ENCODE measurements at regions not wholly inside any gene's neighbourhood (a gene's known extent, or its start where the extent isn't known, plus 50 kb on each side); places are given as distances from the start of the nearest gene placed in this dataset.
"Not testable (repeated sequence)": the region's sequence is repeated elsewhere in the genome, so short reads cannot be mapped to it uniquely, and the experiment has no call there.

DNA sequence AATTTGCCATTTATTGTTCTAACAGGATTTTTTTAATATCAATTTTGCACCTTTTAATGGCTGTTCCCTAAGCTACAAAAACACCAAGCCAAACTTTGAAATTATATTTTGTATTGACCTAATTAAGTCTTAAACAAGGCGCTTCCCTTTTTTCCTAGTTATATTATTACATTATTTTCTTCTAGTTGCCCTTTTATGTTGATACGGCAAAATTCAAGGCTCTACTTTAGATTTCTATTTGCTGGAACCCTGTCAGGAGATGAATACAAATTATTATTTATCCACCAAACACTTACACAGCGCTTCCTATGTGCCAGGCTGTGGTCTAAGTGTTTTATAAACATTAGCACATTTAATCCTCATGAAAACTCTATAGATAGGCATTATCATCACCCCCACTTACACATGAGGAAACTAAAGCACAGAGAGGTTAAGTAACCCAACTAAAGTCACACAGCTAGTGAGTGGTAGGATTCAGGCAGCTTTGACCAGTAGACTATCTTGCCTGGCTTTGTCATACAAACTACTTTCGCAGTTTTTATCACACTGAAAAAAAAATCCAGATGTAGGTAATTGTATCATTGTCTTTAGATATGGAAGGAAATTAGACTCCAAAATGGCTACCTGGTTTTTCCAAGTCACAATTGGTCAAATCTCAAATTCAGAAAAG lies 456.5 kb downstream of the STK39 start:
- no peak for DNase-seq

DNA sequence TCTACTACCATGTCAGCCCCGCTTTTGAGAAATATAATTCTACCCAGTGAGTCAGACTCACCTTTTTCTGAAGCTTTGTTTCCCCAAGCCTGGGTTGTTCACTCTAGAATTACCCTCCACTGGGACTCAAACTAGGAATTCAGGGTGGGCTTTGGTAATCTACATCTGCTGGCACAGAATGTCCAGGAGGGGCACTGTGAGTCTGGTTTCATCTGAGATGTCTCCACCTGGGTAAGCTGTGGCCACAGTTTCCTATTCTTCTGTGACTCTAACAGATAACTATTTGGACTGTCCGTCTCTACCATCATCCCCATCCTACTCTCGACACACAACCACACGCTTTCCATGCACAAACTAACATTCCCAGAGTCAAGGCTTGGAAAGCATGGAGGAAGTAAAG lies 457.2 kb downstream of the STK39 start:
- no peak for DNase-seq

DNA sequence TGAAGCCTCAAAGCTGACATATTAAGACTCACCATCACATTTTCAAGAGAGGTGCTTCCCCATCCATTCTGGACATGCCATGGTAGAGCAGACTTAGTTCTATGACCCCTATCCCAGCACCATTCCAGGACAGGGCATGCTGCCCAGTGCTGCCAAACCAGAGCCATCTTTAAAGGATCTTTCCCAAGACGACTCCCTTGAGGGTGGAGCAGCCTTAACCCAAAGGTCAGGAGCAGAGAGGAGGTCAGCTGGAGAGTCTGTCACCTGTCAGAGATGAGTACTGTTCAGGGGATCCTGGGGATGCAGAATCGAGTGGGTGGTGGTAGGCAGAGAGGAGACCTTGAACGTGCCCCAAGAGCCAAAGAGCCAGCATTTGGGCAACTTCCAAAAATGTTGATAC lies 459.8 kb downstream of the STK39 start:
- DNase-seq = no peak

DNA sequence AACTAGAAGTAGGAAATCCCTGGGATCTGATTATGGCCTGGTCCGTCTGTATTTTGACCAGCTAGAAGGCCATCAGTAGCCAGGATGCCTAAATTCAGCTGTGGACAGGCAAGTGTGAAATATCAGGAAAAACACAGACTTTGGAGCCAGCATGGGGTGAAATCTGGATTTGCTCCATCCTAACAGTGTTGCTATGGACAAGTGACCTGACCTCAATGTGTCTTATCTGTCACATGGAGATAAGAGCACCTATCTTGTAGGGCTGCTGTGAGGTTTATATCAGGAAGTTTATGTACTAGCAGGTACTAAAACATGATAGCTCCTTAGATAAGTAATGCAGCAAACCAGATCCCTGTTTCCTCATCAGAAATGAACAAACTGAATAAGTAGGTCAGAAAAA lies 460.4 kb downstream of the STK39 start:
- no peak for DNase-seq

DNA sequence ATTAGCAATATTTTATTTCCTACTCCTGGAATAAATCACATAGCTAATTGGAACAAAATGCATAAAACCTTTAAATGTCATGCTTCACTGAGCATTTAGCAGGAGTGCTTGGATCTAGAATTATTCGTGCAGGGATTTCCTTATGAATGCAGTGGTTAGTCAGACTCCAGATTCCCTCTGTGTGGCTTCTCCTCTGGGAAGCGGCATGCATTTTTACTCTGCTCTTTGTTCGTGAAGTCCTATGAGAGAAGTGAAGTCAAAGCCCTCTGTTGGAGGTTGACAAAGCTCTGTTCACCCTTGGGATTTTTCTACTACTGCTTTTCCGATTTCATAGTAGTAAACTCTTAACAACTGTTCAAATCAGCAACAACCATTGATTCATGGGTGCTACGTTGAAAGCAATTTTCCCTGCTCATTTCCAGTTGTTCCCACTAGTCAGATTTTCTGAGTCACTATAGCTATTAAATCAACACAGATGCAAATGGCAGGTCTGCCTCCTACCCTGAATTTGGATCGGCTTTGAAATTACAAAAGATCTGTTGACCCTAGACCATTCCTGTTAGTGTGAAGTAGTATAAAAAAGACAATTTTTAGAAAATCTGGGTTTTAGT lies 461.7 kb downstream of the STK39 start:
- DNase-seq = no peak

DNA sequence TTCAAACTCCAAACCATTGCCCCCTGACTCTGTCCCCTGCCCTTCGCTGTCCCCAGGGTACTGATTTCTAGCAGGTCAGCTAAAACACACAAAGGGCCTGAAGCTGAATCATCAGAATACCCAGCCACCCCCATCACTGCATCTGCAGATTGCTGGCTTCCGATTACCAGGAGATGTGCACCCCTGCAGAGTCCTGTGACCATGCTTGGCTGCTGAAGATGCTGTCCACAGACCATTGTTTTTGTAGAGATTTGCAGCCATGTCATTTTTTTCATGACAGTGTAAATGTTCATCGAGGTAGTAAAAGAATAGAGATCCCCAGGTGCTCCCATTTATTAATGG lies 463.3 kb downstream of the STK39 start:
- DNase-seq = no peak

DNA sequence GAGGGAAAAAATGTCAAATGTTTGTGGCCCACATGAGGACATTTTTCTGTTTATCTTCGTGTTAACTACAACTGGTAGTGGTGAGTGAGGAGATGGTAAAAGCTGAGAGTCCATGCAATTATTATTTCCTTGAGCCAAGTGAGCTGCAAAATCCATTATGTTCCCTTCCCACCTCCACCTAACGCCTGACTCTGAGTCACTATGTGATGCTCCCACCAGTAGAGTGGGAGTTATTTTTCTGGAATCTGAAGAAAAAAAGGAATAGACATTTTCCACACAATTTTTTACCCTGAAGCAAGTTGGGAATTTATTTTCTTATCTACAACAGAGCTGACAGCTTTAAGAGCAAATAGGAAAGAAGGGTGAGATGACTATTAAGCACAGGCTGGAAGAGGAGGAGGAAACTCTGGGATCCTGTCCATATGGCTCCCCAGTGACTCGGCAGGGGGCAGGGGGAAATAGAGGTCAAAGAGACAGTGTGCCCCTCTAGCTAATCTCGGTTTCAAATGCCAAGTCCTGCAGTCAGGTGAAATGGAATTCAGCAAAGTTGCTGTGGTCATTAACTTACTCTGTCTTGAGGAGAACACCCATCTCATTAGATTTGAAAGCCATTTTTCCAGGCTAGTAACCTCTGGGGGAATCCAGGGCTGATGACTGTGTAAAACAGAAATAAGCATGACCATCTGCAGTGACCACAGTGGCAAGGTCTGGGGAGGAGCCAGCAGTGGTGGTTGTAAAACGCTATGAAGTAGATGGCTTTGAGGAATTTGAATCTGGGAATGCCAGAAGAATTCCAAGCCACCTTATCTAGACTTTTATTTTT lies 463.9 kb downstream of the STK39 start:
- DNase-seq = no peak

DNA sequence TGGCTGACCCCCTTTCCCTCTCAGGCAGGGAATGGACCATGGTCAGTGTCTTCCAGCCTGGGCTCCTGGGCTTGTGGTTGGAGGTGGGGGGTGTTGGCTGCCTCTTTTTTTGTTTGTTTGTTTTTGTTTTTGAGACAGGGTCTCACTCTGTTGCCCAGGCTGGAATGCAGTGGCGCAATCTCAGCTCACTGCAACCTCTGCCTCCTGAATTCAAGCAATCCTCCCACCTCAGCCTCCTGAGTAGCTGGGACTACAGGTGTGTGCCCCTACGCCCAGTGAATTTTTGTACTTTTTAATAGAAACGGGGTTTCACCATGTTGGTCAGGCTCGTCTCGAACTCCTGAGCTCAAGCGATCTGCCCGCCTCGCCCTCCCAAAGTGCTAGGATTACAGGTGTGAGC lies 465.8 kb downstream of the STK39 start:
- DNase-seq = not testable (repeated sequence)

DNA sequence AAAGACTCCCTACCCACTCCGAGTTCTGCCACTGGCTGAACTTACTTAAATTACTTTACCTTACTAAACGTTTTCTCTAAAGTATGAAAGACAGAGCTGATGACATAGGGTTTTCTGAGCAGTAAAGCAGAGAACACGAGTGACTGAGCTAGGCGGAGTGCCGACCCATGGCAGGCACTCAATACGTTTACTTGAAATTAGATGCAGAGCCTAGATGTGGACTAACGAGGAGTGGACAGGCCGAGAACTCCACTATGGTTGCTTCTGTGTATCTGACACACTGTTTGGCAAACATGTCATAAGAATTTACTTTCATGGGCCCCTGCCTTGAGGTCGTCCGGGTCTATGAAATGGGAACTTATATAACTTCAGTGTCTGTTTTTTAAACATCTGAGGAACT lies 471.0 kb downstream of the STK39 start:
- DNase-seq = no peak

DNA sequence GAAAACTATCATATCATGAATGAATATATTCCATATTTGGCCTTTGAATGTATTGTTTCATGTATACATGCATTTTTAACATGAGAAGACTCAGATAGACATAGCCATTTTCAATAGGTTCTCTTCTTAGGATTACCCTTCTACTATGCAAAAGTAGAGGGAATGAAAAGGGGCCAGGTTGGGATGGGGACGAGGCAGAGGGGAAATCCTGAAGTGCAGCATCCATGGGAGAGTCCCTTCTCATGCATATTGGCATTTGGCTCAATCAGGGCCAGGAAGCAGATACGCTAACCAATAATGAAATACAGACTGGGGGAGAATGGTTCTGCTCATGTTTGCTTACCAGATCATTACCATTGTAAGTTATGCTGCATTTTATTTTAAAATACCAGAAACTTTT lies 475.8 kb downstream of the STK39 start:
- DNase-seq = no peak

DNA sequence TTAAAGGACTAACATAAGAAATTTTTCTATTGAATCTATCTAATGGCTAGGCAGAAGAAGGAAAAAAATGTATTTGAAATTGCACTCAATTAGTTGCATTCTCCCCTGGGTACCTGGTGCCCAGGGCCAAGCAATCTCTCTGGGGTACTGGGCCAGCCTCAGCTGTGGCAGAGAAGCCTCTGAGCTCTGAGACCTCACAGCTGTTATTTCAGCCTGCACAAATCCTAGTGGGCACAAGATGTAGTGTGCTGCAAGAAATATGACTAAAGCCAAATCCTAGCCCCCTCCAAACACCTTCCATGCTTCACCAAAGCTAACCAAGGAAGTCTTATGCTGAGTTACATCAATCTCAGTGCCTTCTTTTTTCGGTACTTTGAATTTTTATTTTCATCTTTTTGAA lies 478.4 kb downstream of the STK39 start:
- DNase-seq = no peak

DNA sequence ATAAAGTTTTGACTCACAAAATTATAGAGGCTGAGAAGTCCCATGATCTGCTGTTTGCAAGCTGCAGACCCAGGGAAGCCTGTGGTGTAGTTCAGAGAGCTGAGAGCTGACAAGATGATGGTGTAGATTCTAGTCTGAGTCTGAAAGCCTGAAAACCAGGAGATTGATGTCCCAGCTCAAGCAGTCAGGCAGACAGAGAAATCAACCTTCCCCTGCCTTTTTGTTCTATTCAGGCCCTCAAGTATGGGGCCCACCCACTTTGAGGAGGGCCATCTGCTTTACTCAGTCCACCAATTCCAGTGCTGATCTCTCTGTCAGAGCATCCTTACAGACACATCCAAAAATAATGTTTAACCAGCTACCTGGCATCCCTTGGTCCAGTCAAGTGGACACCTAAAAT lies 479.6 kb downstream of the STK39 start:
- no peak for DNase-seq

DNA sequence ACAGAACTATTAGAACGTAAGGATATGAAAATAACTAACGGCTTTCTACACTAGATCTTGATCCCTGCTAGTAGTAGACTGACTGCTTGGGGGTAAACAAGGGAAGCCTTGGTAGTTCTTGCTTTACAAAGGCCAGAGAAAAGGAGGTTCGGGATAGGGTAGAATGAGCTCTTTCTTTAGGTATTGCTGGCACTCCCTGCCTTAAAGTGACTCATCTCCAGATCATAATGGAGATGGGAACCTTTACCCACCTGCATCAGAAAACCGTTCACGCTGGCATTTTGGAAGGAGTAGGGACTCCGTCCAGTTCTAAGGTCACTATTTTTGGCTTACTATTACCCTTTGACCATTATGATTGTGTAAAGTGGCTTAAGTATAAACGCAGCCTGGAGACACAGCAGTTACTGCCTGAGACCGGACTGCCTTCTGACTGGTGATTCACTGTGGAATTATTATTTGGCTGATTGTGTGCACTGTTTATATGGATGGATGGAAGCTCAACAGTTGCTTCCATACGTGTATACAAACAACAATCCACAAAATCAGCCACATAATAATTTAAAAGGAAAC lies 482.5 kb downstream of the STK39 start:
- no peak for DNase-seq

DNA sequence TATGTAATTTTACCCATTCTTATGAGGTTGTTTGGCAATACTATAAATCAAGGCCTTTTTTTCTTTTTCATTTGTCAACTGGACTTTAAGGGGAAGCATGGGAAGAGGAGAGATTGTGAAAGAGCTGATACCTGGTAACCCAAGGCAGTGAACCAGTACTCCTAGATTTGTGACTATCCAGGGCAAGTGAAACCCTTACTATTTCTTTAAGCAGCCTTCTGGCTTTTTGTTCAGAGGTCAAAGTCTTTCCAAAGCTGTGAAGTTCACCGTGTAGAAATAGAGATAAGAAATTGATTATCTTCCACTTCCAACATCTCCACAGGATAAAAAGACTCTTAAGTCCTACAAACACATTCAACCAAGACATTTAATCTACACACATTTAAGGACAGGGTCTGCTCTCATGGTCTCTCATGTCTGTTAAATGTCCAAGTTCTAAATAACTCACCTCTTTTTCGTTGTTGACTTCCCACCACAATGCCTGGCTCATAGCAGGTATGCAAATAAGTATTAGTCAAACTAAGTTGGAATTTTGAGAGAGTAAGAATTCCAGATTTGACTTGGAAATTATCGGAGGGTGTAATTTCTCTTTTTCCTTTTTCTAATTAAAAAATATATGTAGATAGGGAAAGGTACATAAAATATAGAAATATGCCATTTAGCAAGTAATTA lies 485.8 kb downstream of the STK39 start:
- DNase-seq = no peak

DNA sequence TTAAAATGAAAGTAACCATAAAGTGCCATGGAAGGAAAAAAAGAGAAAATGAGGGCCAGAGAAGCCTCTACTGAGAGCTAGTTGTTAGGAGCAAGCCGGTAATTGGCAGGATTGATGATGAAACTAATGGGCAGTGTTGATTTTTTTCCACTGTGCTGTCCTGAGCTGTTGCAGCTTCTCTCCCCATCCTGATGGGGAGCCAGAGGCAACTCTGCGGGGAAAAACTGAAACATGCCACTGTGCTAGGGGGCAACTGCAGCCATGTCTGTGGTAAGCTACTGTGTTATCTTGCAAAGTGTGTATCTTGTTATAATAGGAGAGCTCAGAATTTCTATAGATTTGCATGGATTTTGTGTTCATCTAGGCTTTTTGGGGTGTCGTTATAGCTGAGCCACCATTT lies 487.9 kb downstream of the STK39 start:
- no peak for DNase-seq

DNA sequence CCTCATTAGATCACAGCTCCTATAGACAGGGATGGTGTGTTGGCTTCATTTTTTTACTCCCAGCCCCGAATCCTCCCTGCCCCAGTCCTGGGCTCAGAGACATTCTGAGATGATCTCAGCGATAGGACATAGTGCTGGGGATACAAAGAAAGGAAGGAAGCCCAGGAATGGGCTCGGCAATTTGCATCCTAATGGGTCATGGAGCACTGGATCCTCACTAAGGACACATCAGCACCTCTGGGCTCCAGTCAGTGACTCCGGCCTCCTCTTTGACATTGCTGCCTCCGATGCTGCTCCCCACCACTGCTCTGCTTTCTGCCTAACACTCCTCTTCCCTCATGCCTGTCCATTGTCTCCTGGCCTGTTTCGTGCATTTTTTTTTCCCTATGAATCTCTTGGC lies 489.1 kb downstream of the STK39 start:
- DNase-seq = no peak

DNA sequence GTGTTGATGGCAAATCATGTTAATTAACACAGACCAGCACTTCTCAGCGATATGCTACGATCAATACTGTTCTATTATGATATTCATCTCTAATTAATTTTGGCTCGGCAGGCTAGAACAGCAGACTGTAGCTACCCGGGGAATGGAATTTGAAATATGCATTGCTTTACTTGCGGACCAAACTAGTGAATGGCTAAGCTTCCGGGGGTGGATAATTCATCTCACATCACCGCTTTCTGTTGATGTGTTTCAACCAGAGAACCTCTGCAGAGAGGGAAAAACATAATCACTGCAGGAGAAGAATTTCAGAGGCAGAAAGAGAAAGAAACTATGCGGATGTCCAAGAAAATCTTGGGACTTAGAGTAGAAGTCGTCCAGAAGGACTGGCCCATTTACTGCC lies 490.9 kb downstream of the STK39 start:
- no peak for DNase-seq

DNA sequence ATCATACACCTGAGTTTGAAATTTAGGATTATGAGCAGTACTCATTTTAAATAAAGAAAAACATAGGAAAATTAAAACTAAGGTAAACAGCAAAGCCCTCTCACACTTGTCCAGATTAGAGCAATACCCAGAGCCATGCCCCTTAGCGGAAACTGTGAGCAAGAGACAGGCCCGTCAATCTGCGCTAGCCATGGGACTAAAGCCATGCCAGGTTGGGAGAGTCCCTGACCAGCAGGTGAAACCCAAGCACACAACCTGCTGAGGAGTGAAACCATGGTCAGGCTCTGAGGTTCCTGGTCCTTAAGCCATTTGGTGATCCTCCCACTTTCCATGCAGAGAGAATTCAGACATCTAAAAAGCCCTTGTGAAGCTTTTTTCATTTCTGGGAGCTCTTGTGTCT lies 494.3 kb downstream of the STK39 start:
- DNase-seq = no peak

DNA sequence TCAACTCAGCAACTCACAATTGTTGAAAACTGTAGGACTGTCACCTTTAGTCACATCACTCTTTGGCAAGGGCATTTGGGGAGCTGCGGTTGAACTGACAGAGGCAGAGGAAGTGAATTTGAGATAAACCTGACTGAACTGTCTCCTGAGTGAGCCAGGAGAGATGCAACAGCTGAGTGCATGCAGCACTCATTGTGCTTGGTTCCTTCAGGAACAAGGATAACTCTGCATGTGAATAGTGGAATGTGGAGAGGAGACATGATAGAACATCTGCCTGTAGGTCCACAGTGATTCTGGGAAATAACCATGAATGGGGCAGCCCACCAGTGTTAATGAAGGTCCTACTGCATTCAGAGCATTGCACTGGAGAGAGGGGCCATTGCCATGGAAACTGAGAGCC lies 494.7 kb downstream of the STK39 start:
- DNase-seq = no peak

DNA sequence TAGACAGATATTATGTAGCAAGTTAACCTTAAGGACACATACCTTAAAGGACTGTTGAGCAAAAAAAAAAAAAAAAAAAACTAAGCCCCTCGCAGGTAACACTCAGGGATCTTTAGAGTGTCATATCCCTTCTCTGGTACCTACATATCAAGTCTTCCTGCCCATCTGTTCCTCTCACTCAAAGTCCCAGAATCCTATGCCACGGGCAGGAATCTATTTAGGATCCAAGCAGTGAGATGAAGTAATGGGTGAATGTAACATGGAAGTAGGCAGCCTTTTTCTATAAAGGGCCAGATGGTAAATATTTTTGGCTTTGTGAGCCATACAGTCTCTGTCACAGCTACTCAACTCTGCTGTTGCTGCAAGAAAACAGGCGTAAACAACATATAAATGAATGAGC lies 496.7 kb downstream of the STK39 start:
- DNase-seq = no peak

DNA sequence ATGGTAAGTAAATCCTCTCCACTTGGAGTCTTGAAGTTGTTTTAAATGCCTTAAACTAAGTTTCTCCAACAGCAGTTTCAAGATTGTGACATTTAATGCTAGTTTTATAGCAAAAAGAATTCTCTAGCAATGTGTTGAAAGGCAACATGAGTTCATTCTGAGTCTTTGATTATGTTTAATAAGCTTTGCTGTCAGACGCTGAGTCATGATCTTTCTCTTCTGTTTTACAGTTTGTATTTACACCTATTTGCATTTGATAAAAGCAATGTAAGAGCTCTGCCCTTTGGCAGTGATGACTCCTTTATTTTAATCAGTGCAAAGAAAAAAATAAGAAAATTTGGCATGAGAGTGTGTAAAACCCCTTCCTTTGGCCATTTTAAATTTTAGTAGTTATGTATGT lies 497.7 kb downstream of the STK39 start:
- DNase-seq = no peak

DNA sequence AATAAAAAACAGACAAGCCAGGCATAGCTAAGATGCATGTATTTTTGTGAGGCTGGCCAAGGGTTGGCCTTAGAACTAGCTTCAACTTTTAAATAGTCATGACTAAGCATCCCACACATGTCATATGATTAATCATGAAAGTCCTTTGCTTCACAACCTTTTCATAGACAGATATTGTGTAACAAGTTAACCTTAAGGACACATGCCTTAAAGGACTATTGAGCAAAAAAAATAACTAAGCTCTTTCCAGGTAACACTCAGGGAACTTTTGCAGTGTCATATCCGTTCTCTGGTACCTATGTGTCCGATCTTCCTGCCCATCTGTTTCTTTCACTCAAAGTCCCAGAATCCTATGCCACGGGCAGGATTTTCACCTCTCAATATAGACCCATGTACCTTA lies 498.4 kb downstream of the STK39 start:
- no peak for DNase-seq

DNA sequence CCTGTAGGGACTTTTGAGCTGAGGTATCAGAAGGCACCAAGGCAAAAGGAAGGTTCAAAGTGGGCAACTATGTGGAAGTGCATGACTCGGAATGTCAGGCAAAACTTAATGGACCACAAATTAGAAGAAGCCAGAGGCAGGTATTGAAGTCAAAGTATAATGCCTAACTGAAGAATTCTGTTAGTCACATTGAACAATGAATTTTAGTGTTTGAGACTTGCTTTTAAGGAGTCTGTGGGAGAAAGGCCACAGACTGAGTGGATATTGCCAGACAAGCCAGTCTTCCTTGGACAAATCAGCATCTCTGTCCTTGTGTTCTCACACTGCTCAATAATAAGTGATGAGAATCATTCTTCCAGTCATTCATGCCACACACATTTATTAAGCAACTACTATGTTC lies 498.9 kb downstream of the STK39 start:
- no peak for DNase-seq

DNA sequence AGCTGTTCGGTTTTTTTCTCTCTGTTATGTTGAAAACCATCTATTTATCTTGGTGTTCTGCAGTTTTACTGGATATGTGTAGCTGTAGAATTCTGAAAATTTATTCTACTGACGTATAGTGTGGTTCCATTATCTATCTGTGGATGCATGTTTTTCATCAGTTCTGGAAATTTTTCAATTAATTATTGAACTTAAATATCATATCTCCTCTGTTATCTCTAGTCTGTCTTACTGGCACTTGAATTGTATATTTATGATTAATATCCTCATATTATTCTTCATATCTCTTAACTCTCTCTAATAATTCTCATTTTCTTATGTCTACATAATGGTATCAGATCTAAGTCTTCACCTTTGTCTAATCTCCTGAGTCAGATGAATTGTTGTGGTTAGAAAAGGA lies 501.7 kb downstream of the STK39 start:
- no peak for DNase-seq

Measured in activated T-cell treated with anti-CD3 and anti-CD28 coated beads, Interleukin-2, amount 50 U/mL, for 48 hours (primary cell).